ENCODE measurements at regions not wholly inside any gene's neighbourhood (a gene's known extent, or its start where the extent isn't known, plus 50 kb on each side); places are given as distances from the start of the nearest gene placed in this dataset.

DNA sequence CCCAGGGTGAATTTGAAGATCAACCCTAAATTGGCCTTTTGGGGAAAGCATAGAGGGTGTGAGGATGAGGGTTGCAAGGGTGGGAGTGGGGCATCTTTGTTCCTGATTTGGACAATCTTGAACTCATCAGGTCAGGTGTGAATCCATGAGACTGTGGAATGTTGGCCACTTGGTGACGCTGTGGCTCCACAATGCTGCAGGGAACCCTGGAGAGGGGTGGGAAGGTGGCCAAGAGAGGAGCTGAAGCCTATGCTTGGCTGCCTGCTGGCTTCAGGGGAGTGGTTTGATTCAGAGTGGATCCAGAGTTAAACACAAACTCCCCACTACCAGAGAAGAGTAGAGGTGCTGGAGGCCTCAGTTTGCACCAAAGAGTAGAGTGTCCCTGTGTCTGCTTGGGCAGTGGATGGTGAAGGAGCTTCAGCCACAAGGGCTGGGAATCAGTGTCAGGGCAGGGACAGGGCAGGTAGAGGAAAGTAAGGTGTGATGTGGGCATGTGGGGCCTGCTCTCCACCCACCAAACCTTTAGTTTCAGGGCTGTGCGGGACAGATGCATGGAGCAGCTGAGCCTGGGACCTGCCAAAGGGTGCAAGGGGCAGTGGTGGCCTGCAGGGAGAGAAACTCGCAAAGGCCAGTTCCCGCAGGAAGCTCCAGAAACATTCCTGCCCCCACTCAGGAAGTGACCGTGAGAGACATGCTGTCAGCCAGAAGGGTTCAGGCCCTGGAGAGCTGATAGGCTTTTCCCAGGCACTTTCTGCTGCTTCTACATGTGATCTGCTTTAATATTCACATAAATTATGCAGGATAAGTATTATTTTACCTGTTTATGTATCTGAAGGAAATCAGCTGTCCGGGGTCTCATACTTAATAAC is 81.0 kb upstream of the PRSS58 start:
- peak in 23 of 51 donors; percentile 7 to 68 (median 28) for DNase-seq

- DNase-seq: no peak
These were observed 79.5 kb upstream of the PRSS58 start for GRCh38 chr7:142337054-142338001.

DNA sequence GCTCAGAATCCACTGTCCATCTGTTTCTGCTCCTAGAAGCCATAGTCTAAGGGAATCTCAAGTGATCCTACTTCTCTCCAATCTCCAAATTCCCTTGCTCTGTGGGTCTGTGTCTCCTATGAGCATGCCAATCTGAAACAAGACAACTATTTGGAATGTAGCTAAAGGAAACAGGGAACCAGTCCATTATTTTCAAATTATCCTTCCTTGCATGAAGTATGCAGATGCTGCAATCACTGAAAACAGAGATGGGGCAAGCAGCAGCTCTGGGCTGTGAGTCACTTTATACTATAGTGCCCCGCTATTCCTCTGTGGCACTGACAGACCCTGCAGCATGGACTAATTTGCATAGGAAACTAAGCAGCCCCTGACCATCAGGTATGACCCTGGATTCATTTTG is 76.9 kb upstream of the PRSS58 start:
- DNase-seq: no peak

DNA sequence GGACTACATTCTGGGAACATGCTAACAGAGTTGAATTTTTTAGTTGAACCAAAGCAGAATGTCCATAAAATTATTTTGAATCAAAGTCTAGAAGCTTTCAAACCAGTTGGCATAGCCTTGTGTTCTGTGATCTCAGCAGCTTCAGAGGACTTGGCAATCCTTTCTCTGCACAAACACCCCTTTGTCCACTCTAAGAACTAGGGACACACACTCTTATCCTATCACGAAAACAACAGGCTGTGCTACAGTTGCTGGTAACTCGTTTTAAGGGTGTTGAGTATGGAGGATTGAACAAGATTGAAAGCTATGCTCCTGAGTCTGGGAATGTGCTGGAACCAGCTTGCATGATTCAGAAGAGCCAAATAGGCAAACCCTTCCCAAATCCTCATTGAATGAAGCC is 76.4 kb upstream of the PRSS58 start:
- DNase-seq: peak in 6 of 51 donors; percentile 9 to 64 (median 42)

GRCh38 chr7:142332421-142332820 is 74.6 kb upstream of the PRSS58 start:
- no peak for DNase-seq

DNA sequence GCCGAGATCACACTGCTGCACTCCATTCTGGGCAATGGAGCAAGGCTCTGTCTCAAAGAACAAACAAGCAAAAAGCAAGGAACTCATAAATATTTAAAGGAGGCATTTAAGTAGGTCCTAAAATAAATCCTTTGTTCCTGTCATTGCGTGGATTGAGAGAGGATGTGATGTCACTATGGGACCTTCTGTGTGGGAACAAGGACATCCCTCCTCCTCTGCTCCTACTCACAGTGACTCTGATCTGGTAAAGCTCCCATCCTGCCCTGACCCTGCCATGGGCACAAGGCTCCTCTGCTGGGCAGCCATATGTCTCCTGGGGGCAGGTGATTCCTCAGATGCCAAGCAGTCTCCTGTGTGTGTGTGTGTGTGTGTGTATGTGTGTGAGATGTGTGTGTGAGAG is 74.1 kb upstream of the PRSS58 start:
- peak in 2 of 51 donors; percentile 23 to 27 for DNase-seq

DNA sequence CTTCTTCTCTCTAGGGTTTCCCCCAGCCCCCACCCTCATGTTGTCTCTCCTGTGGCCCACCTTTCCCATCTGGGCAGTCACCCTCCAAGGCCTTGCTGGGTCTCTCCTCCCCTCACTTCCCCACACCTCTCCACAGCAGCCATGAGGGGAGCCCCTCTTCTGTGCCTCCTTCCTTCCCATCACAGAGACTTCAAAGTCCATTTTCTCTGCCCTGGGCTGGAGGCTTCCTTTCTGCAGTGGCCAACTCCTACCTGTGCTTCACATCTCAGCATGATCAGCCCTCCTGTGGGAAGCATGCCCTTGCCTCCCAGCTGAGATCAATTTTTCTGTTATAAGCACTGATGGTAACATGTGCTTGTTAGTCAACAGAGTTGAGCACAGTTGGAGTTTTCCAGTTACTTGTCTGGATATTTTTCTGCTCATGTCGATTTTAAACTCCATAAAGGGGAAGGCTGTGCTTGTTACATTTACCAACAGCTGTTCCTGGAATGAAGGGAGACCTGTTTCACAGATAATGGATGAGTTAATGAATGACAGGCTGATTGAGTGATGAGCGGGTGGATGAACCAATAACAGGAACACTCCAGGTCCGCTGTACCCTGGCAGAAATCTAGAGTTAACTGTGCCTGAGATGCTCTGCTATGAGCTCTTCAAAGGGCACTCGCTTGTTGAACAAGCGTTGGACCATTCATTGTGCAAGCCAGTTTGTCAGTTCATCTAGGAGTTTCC is 71.4 kb upstream of the PRSS58 start:
- no peak for DNase-seq

DNA sequence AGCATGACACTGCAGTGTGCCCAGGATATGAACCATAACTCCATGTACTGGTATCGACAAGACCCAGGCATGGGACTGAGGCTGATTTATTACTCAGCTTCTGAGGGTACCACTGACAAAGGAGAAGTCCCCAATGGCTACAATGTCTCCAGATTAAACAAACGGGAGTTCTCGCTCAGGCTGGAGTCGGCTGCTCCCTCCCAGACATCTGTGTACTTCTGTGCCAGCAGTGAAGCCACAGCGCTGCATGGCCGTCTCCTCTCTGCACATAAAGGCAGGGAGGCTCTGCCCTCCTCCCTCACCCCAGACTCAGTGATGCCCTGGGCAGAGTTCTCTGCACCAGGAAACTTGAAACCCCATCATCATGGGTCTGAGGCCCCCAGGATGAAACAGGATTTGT is 70.7 kb upstream of the PRSS58 start:
- no peak for DNase-seq

- DNase-seq: no peak
These were observed 70.0 kb upstream of the PRSS58 start for GRCh38 chr7:142327628-142328405.

GRCh38 chr7:142323706-142324105 is 65.8 kb upstream of the PRSS58 start:
- DNase-seq: peak in 33 of 51 donors; percentile 8 to 77 (median 48)

DNA sequence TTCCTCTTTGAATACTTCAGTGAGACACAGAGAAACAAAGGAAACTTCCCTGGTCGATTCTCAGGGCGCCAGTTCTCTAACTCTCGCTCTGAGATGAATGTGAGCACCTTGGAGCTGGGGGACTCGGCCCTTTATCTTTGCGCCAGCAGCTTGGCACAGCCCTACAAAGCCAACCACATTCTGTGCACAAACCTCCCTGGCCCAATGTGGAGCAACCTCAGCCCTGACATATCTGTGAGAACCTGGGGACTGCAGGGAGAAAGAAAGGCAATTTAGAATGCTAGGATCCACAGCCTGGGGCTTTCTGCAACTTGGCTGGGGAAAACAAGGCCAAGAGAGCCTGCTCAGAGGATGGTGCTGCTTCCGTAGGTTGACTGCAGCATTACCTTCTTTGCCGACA is 63.5 kb upstream of the PRSS58 start:
- DNase-seq: no peak

DNA sequence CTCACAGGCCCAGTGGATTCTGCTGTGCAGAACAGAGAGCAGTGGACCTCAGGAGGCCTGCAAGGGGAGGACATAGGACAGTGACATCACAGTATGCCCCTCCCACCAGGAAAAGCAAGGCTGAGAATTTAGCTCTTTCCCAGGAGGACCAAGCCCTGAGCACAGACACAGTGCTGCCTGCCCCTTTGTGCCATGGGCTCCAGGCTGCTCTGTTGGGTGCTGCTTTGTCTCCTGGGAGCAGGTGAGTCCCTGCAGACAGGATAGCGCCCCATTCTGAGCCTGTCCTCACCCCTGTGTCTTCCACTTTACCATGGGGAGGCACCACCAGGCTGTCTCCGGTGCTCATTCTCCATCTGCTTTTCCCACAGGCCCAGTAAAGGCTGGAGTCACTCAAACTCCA is 63.0 kb upstream of the PRSS58 start:
- no peak for DNase-seq

DNA sequence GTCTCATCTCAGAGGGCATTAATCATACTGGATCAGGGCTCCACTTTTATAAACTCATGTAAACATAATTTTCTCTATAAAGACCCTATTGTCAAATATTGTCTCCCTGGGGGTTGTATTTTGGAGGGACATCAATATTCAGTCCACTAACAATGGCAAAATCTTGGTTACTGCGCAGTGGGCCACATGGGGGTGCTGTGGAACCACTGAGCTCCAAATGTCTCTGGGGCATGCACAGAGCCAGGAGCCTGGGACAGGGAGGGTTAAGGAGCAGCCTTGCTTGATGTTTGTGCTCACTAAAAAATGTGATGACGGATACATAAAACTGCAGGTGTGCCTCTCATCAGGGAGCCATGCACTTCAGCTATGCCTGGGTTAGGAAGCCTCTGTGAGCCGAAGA is 62.1 kb upstream of the PRSS58 start:
- peak in 1 of 51 donors; percentile 10 for DNase-seq

DNA sequence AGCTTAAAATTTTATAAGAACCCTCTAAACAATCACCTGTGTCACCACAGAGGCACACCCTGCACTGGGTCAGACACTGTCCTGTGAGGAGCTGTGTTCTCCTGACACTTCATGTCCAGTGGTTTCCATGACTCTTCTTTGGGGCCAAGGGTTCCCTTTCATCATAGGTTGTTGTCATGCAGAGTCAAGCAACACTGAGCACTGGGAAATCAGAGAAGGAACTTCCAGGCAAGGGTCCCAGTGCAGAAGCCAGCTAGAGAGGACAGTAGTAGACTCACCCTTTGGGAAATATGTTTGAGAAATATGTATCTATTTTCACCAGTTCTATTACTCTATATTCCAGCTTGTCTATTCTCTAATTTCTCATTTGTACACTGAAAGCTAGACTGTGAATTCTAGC is 56.4 kb upstream of the PRSS58 start:
- DNase-seq: no peak

- no peak for DNase-seq
These were observed 55.7 kb upstream of the PRSS58 start for GRCh38 chr7:142313528-142313927.

DNA sequence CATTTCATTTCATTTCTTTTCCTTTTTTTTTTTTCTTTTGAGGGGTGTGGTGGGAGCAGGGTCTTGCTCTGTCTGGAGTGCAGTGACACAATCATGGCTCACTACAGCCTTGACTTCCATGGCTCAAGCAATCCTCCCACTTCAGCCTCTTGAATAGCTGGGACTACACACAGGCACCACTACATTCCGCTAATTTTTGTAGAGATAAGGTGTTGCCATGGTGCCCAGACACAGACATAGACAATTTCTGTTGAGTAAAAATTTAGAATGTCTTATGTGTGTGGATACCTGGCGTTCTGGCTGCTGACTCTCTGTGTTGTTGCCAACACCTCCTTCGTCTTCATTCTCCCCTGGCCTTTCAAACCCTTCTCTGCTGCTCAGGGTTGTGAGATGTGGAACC is 54.0 kb upstream of the PRSS58 start:
- no peak for DNase-seq

DNA sequence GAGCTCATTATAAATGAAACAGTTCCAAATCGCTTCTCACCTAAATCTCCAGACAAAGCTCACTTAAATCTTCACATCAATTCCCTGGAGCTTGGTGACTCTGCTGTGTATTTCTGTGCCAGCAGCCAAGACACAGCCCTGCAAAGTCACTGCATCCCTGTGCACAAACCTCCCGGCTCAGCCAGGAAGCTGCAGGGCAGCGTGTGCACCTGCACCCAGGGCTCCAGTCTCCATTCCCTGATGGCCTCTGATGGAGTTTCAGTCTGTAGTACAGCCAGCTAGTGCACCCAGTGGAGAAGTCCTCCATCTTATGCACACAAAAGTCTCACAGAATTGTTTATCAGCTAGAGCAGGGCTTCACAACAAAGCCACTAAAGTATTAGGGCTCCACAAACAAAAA is 51.1 kb upstream of the PRSS58 start:
- no peak for DNase-seq

DNA sequence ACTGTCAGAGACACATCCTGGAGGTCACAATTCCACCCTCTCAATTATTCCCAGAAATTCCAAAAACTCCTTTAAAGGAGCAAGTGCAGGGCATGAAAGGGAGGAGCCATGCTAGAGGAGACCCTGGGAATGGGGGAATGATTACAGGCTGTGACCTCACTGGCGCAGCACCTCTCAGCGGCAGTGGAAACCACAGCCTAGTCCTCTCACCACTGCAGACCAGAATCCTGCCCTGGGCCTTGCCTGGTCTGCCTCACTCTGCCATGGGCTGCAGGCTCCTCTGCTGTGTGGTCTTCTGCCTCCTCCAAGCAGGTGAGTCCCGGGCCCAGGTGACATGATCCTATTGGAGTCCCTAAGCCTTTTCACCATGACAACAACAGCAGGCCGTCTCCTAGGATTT is 50.5 kb upstream of the PRSS58 start:
- DNase-seq: no peak

Data from hypothalamus (tissue), 51 donors.